GM23338 (cell line): ENCODE measurements at regions not wholly inside any gene's neighbourhood (a gene's known extent, or its start where the extent isn't known, plus 50 kb on each side); places are given as distances from the start of the nearest gene placed in this dataset.

Experiments
- ATAC-seq: fragments of 200-7000 bp; cut with Tn5 transposase; 3 replicates; pipeline ENCODE4 v1.9.1; 2020
- DNase-seq: peaks from one replicate; pipeline ENCODE4 v3.0.0-alpha.2; 2015; ENCODE audit warnings: low spot score
- H2AFZ ChIP-seq: fragments of 200-600 bp; sonication (generic); 2 replicates; pipeline ENCODE4 v1.8.0; 2016; ENCODE audit warnings: antibody characterized with exemption, mild to moderate bottlenecking, moderate library complexity
- H3F3A ChIP-seq: fragments of 200-600 bp; sonication (generic); replicated peaks from 2 replicates; pipeline ENCODE4 v1.8.0; 2017; ENCODE audit warnings: antibody characterized with exemption, mixed run types, low read depth
- H3K27ac ChIP-seq: fragments of 200-600 bp; sonication (generic); 2 replicates; pipeline ENCODE4 v1.6.1; 2016; ENCODE audit warnings: low read depth
- H3K27me3 ChIP-seq: fragments of 200-600 bp; sonication (generic); 2 replicates; pipeline ENCODE4 v1.8.0; 2016; ENCODE audit warnings: mild to moderate bottlenecking, mixed run types, moderate library complexity; ENCODE audit not compliant: insufficient read depth
- H3K36me3 ChIP-seq: fragments of 200-600 bp; sonication (generic); 2 replicates; pipeline ENCODE4 v1.8.0; 2016; ENCODE audit warnings: mild to moderate bottlenecking; ENCODE audit not compliant: insufficient read depth
- H3K4me1 ChIP-seq: fragments of 200-600 bp; sonication (generic); 2 replicates; pipeline ENCODE4 v1.8.0; 2016; ENCODE audit warnings: mild to moderate bottlenecking, moderate library complexity; ENCODE audit not compliant: insufficient read depth
- H3K4me2 ChIP-seq: fragments of 200-600 bp; sonication (generic); 2 replicates; pipeline ENCODE4 v1.7.1; 2017; ENCODE audit warnings: mixed run types
- H3K4me3 ChIP-seq: fragments of 200-600 bp; sonication (generic); 2 replicates; pipeline ENCODE4 v1.6.1; 2016; ENCODE audit warnings: mixed run types
- H3K79me2 ChIP-seq: fragments of 200-600 bp; sonication (generic); replicated peaks from 2 replicates; pipeline ENCODE4 v1.8.0; 2017; ENCODE audit warnings: mild to moderate bottlenecking; ENCODE audit not compliant: insufficient read depth
- H3K9me2 ChIP-seq: fragments of 200-600 bp; sonication (generic); 2 replicates; pipeline ENCODE4 v1.8.0; 2017; ENCODE audit not compliant: insufficient read depth
- H4K20me1 ChIP-seq: fragments of 200-600 bp; sonication (generic); replicated peaks from 2 replicates; pipeline ENCODE4 v1.8.0; 2017; ENCODE audit warnings: mild to moderate bottlenecking; ENCODE audit not compliant: insufficient read depth
- H3K27ac Mint-ChIP-seq: 2 replicates; pipeline ENCODE4 v1.8.0; 2020; ENCODE audit warnings: inconsistent platforms, mild to moderate bottlenecking, moderate library complexity, mixed read lengths
- H3K27me3 Mint-ChIP-seq: 3 replicates; pipeline ENCODE4 v1.8.0; 2022; ENCODE audit warnings: low read depth, mild to moderate bottlenecking, moderate library complexity, mixed read lengths, inconsistent platforms; ENCODE audit not compliant: insufficient read depth, poor library complexity
- H3K36me3 Mint-ChIP-seq: 3 replicates; pipeline ENCODE4 v1.8.0; 2021; ENCODE audit warnings: low read depth, mild to moderate bottlenecking, inconsistent platforms, moderate library complexity, mixed read lengths
- H3K4me1 Mint-ChIP-seq: 3 replicates; pipeline ENCODE4 v1.8.0; 2020; ENCODE audit warnings: mild to moderate bottlenecking, inconsistent platforms, mixed read lengths
- H3K4me3 Mint-ChIP-seq: 3 replicates; pipeline ENCODE4 v1.8.0; 2021; ENCODE audit warnings: moderate library complexity, mild to moderate bottlenecking, inconsistent platforms, mixed read lengths
- H3K9me3 Mint-ChIP-seq: 3 replicates; pipeline ENCODE4 v1.8.0; 2020; ENCODE audit warnings: moderate library complexity, mild to moderate bottlenecking, inconsistent platforms, mixed read lengths
- CREB1 ChIP-seq: fragments of 250-450 bp; sonication (Bioruptor Pico); IDR thresholded peaks from 2 replicates; pipeline ENCODE4 v1.5.0; 2020; ENCODE audit warnings: low read depth, mild to moderate bottlenecking, moderate library complexity
- EZH2 ChIP-seq: fragments of 200-600 bp; sonication (generic); IDR thresholded peaks from one replicate; pipeline ENCODE4 v1.8.0; 2017; ENCODE audit warnings: antibody characterized with exemption, mild to moderate bottlenecking, low read depth; ENCODE audit not compliant: unreplicated experiment
- EZH2phosphoT487 ChIP-seq: fragments of 200-600 bp; sonication (generic); IDR thresholded peaks from one replicate; pipeline ENCODE4 v1.8.1; 2018; ENCODE audit warnings: antibody characterized with exemption; ENCODE audit not compliant: unreplicated experiment
- JUNB ChIP-seq: IDR thresholded peaks from one replicate; pipeline ENCODE4 v1.6.1; 2016; ENCODE audit warnings: antibody characterized with exemption; ENCODE audit not compliant: unreplicated experiment
- NANOG ChIP-seq: IDR thresholded peaks from 2 replicates; pipeline ENCODE4 v1.6.1; 2016; ENCODE audit warnings: antibody characterized with exemption, borderline replicate concordance
- POLR2AphosphoS5 ChIP-seq: IDR thresholded peaks from 2 replicates; pipeline ENCODE4 v1.6.1; 2016; ENCODE audit warnings: antibody characterized with exemption, low read depth
- REST ChIP-seq: IDR thresholded peaks from one replicate; pipeline ENCODE4 v1.6.1; 2018; ENCODE audit warnings: antibody characterized with exemption; ENCODE audit not compliant: unreplicated experiment
- STAT1 ChIP-seq: IDR thresholded peaks from one replicate; pipeline ENCODE4 v1.6.1; 2016; ENCODE audit warnings: antibody characterized with exemption; ENCODE audit not compliant: unreplicated experiment
- ZNF114 ChIP-seq: fragments of 250-450 bp; sonication (Bioruptor Pico); IDR thresholded peaks from 2 replicates; pipeline ENCODE4 v1.5.0; 2020; ENCODE audit warnings: mild to moderate bottlenecking, moderate library complexity
- ZNF331 ChIP-seq: fragments of 250-450 bp; sonication (Bioruptor Pico); IDR thresholded peaks from 2 replicates; pipeline ENCODE4 v1.5.0; 2020; ENCODE audit warnings: low read depth, mild to moderate bottlenecking, moderate library complexity
- ZNF462 ChIP-seq: fragments of 250-450 bp; sonication (Bioruptor Pico); IDR thresholded peaks from 2 replicates; pipeline ENCODE4 v1.5.0; 2020; ENCODE audit warnings: mild to moderate bottlenecking, moderate library complexity

GRCh38 chr2:144241801-144242200, 278.1 kb downstream of the ZEB2 start:
- ATAC-seq, result no peak
- H3K9me3 Mint-ChIP-seq, result no peaks in the 10 kb centered on the region
- H3K36me3 Mint-ChIP-seq, result no peaks in the 10 kb centered on the region; the same call in 2 of the 3 replicates

More at GRCh38 chr2:144241801-144242200, 278.1 kb downstream of the ZEB2 start:
- Histone ChIP-seq H3K79me2 (no peaks in the 10 kb centered on the region), H2AFZ (no peak overlapping the region), H3K9me2 (no peaks in the 10 kb centered on the region), H3K36me3 (no peaks in the 10 kb centered on the region), H4K20me1 (no peaks in the 10 kb centered on the region), H3F3A (no peaks in the 10 kb centered on the region), H3K27ac (no peak overlapping the region), H3K4me3 (no peak overlapping the region), H3K4me1 (peaks cover 23% of the 10 kb centered on the region), H3K4me2 (no peak overlapping the region), H3K27me3 (no peaks in the 10 kb centered on the region)
- Mint-ChIP-seq H3K27me3 (no peaks in the 10 kb centered on the region), H3K4me1 (peaks cover 47% of the 10 kb centered on the region), H3K4me3 (no peak overlapping the region), H3K27ac (no peak overlapping the region)
- TF ChIP-seq REST (no peak), ZNF462 (CRISPR knock-in tag) (no peak), NANOG (no peak), ZNF114 (CRISPR knock-in tag) (no peak), EZH2phosphoT487 (no peak), STAT1 (no peak), POLR2AphosphoS5 (no peak), JUNB (no peak), EZH2 (no peak), CREB1 (CRISPR knock-in tag) (no peak), ZNF331 (no peak)
- no peak for DNase-seq
